ENCODE measurements at regions not wholly inside any gene's neighbourhood (a gene's known extent, or its start where the extent isn't known, plus 50 kb on each side); places are given as distances from the start of the nearest gene placed in this dataset.

DNA sequence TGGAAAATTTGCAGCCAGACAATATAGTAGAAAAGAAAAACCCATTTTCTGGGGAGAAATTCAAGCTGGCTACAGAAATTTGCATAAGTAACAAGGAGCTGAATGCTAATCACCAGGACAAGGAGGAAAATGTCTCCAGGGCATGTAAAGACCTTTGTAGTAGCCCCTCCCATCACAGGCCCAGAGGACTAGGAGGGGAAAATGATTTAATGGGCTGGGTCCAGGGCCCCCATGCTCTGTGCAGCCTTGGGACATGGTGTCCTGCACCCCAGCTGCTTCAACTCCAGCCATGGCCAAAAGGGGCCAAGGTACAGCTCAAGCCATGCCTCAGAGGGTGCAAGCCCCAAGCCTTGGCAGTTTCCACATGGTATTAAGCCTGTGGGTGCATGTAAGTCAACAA, 197.6 kb upstream of the POU1F1 start:
- H4K20me1 ChIP-seq (replicated peaks; ENCODE audit: control insufficient read depth, insufficient read depth, low read length): no peaks in the 10 kb centered on the region
- ATAC-seq (no peak), FAIRE-seq (no peak), DNase-seq (ENCODE audit: extremely low read depth in 1 of 4, low spot score in 3 of 4) (no peak)
- no peaks in the 10 kb centered on the region for H3K9me1 ChIP-seq (ENCODE audit: control insufficient read depth, insufficient read depth, low read length)
- ChIA-PET POLR2A (no interaction called here), CTCF (ENCODE audit: low intra/inter-chr PET ratio) (no interaction called here)
- H3K27ac ChIP-seq (ENCODE audit: extremely low read depth, low read depth, low read length): no peak overlapping the region
- no peaks in the 10 kb centered on the region for H3K27me3 ChIP-seq (ENCODE audit: control insufficient read depth in 2 of 2, insufficient read depth in 2 of 2, low read length in 2 of 2)
- BruUV-seq (replicated peaks): no TSS peak
- in situ Hi-C loops (cut with MboI): no loop called here
- H2AFZ ChIP-seq (ENCODE audit: low read depth, low read length): no peak overlapping the region
- TF ChIP-seq, protein P1, sequence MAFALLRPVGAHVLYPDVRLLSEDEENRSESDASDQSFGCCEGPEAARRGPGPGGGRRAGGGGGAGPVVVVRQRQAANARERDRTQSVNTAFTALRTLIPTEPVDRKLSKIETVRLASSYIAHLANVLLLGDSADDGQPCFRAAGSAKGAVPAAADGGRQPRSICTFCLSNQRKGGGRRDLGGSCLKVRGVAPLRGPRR (CRISPR knock-in tag; IDR thresholded peaks at IDR 0.05): no peak
- no peak for TF ChIP-seq SMARCB1 (IDR thresholded peaks at IDR 0.05; ENCODE audit: insufficient read length, low read depth)
- H3K4me1 ChIP-seq (replicated peaks in 1 of 2; ENCODE audit: control insufficient read depth in 2 of 2, insufficient read depth in 2 of 2, low read length in 2 of 2): no peaks in the 10 kb centered on the region
- H3K4me3 ChIP-seq: no peak overlapping the region
- no peaks in the 10 kb centered on the region for H3K9me3 ChIP-seq (replicated peaks; ENCODE audit: control insufficient read depth, insufficient read depth, low read depth, low read length)
- no peak overlapping the region for H3K9ac ChIP-seq (ENCODE audit: insufficient read depth in 1 of 2, low read depth in 2 of 2, low read length in 2 of 2)
- no peak overlapping the region for H3K4me2 ChIP-seq (ENCODE audit: insufficient read depth, low read length)
- intact Hi-C loops (cut with micrococcal nuclease): no loop called here
- H3K36me3 ChIP-seq (ENCODE audit: control insufficient read depth, insufficient read depth, low read length): no peaks in the 10 kb centered on the region
- H3K79me2 ChIP-seq (ENCODE audit: control insufficient read depth, insufficient read depth, low read length): no peaks in the 10 kb centered on the region

DNA sequence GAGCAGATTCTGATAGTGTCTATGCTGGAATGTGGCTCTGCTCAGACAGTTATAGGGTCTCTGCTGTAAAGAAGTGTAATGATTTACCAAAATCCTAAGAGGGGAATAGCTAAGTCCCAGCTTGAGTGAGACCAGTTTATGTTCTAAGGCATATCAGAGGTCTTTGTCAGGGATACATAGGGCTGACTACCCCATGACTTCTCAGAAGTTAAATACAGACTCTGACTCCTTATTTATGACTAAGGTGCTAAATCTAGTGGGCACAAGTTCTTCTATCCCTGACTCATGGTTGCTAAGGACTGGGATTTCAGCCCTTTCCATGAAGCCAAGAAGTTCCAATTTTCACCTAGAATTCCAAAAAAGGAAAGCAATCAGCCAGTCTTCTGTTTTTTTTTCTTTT, 192.6 kb upstream of the POU1F1 start:
- FAIRE-seq (no peak), ATAC-seq (no peak), DNase-seq (ENCODE audit: extremely low read depth in 1 of 4, low spot score in 3 of 4) (no peak)
- CTCF ChIA-PET (ENCODE audit: low intra/inter-chr PET ratio): no interaction called here
- Histone ChIP-seq H3K27ac (ENCODE audit: extremely low read depth, low read depth, low read length) (no peak overlapping the region), H4K20me1 (replicated peaks; ENCODE audit: control insufficient read depth, insufficient read depth, low read length) (no peaks in the 10 kb centered on the region), H3K9ac (ENCODE audit: insufficient read depth in 1 of 2, low read depth in 2 of 2, low read length in 2 of 2) (no peak overlapping the region), H3K4me3 (no peak overlapping the region), H3K36me3 (ENCODE audit: control insufficient read depth, insufficient read depth, low read length) (no peaks in the 10 kb centered on the region), H3K9me1 (ENCODE audit: control insufficient read depth, insufficient read depth, low read length) (no peaks in the 10 kb centered on the region), H3K79me2 (ENCODE audit: control insufficient read depth, insufficient read depth, low read length) (no peaks in the 10 kb centered on the region), H3K4me1 (replicated peaks in 1 of 2; ENCODE audit: control insufficient read depth in 2 of 2, insufficient read depth in 2 of 2, low read length in 2 of 2) (no peaks in the 10 kb centered on the region), H2AFZ (ENCODE audit: low read depth, low read length) (no peak overlapping the region), H3K4me2 (ENCODE audit: insufficient read depth, low read length) (no peak overlapping the region), H3K27me3 (ENCODE audit: control insufficient read depth in 2 of 2, insufficient read depth in 2 of 2, low read length in 2 of 2) (no peaks in the 10 kb centered on the region), H3K9me3 (replicated peaks; ENCODE audit: control insufficient read depth, insufficient read depth, low read depth, low read length) (no peaks in the 10 kb centered on the region)
- POLR2A ChIA-PET: no interaction called here
- intact Hi-C loops (cut with micrococcal nuclease) (no loop called here), in situ Hi-C loops (cut with MboI) (no loop called here)
- no TSS peak for BruUV-seq (replicated peaks)
- TF ChIP-seq, protein P2, sequence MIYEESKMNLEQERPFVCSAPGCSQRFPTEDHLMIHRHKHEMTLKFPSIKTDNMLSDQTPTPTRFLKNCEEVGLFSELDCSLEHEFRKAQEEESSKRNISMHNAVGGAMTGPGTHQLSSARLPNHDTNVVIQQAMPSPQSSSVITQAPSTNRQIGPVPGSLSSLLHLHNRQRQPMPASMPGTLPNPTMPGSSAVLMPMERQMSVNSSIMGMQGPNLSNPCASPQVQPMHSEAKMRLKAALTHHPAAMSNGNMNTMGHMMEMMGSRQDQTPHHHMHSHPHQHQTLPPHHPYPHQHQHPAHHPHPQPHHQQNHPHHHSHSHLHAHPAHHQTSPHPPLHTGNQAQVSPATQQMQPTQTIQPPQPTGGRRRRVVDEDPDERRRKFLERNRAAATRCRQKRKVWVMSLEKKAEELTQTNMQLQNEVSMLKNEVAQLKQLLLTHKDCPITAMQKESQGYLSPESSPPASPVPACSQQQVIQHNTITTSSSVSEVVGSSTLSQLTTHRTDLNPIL (CRISPR knock-in tag; IDR thresholded peaks at IDR 0.05): no peak
- TF ChIP-seq, protein P3, sequence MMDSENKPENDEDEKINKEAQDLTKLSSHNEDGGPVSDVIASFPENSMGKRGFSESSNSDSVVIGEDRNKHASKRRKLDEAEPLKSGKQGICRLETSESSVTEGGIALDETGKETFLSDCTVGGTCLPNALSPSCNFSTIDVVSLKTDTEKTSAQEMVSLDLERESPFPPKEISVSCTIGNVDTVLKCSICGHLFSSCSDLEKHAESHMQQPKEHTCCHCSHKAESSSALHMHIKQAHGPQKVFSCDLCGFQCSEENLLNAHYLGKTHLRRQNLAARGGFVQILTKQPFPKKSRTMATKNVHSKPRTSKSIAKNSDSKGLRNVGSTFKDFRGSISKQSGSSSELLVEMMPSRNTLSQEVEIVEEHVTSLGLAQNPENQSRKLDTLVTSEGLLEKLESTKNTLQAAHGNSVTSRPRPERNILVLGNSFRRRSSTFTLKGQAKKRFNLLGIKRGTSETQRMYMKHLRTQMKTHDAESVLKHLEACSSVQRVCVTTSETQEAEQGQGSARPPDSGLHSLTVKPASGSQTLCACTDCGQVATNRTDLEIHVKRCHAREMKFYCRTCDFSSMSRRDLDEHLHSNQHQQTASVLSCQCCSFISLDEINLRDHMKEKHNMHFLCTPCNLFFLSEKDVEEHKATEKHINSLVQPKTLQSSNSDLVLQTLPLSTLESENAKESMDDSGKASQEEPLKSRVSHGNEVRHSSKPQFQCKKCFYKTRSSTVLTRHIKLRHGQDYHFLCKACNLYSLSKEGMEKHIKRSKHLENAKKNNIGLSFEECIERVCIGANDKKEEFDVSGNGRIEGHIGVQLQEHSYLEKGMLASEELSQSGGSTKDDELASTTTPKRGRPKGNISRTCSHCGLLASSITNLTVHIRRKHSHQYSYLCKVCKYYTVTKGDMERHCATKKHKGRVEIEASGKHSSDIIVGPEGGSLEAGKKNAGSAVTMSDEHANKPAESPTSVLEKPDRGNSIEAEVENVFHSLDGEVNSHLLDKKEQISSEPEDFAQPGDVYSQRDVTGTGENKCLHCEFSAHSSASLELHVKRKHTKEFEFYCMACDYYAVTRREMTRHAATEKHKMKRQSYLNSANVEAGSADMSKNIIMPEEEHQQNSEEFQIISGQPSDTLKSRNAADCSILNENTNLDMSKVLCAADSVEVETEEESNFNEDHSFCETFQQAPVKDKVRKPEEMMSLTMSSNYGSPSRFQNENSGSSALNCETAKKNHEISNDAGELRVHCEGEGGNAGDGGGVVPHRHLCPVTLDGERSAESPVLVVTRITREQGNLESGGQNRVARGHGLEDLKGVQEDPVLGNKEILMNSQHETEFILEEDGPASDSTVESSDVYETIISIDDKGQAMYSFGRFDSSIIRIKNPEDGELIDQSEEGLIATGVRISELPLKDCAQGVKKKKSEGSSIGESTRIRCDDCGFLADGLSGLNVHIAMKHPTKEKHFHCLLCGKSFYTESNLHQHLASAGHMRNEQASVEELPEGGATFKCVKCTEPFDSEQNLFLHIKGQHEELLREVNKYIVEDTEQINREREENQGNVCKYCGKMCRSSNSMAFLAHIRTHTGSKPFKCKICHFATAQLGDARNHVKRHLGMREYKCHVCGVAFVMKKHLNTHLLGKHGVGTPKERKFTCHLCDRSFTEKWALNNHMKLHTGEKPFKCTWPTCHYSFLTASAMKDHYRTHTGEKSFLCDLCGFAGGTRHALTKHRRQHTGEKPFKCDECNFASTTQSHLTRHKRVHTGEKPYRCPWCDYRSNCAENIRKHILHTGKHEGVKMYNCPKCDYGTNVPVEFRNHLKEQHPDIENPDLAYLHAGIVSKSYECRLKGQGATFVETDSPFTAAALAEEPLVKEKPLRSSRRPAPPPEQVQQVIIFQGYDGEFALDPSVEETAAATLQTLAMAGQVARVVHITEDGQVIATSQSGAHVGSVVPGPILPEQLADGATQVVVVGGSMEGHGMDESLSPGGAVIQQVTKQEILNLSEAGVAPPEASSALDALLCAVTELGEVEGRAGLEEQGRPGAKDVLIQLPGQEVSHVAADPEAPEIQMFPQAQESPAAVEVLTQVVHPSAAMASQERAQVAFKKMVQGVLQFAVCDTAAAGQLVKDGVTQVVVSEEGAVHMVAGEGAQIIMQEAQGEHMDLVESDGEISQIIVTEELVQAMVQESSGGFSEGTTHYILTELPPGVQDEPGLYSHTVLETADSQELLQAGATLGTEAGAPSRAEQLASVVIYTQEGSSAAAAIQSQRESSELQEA (IDR thresholded peaks at IDR 0.05; ENCODE audit: low read depth): no peak
- TF ChIP-seq ESRRB (CRISPR knock-in tag; IDR thresholded peaks at IDR 0.05; ENCODE audit: borderline replicate concordance) (no peak), DNMT1 (IDR thresholded peaks at IDR 0.05) (no peak)
